DOHH2 (cell line): ENCODE measurements at regions not wholly inside any gene's neighbourhood (a gene's known extent, or its start where the extent isn't known, plus 50 kb on each side); places are given as distances from the start of the nearest gene placed in this dataset.

Experiments used
- CTCF ChIP-seq: fragments of 200-600 bp; sonication (generic); IDR thresholded peaks from one replicate; pipeline ENCODE4 v1.5.1; 2014; ENCODE audit warnings: antibody characterized with exemption, mild to moderate bottlenecking, low read depth, low read length; ENCODE audit not compliant: poor library complexity, severe bottlenecking
- EZH2phosphoT487 ChIP-seq: fragments of 200-600 bp; sonication (generic); IDR thresholded peaks from 2 replicates; pipeline ENCODE4 v1.6.1; 2017; ENCODE audit warnings: borderline replicate concordance, mild to moderate bottlenecking, antibody characterized with exemption, low read length, moderate library complexity, mixed read lengths

- TF ChIP-seq CTCF (no peak), EZH2phosphoT487 (no peak)
These were observed 159.9 kb downstream of the LURAP1L start for GRCh38 chr9:12934545-12935272.
